ENCODE measurements at regions not wholly inside any gene's neighbourhood (a gene's known extent, or its start where the extent isn't known, plus 50 kb on each side); places are given as distances from the start of the nearest gene placed in this dataset.

DNA sequence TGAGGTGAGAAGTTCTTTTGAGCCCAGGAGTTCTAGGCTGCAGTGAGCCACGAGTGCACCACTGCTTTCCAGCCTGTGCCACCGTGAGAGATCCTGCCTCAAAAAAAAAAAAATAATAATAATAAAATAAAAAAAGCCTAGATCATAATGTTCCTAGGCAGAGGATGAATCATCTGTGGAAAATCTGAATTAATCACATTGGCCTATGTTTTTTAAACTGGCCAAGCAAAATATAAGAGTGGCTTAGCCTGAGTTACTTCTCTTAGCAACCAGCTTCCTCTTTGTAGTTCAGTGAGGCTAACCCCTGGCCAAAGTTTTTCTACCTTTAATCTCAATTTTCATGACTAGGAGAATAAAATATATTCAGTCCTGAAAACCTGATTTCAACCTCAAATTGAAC, 614.6 kb downstream of the PPP4R3C start:
- TF ChIP-seq, protein P1, sequence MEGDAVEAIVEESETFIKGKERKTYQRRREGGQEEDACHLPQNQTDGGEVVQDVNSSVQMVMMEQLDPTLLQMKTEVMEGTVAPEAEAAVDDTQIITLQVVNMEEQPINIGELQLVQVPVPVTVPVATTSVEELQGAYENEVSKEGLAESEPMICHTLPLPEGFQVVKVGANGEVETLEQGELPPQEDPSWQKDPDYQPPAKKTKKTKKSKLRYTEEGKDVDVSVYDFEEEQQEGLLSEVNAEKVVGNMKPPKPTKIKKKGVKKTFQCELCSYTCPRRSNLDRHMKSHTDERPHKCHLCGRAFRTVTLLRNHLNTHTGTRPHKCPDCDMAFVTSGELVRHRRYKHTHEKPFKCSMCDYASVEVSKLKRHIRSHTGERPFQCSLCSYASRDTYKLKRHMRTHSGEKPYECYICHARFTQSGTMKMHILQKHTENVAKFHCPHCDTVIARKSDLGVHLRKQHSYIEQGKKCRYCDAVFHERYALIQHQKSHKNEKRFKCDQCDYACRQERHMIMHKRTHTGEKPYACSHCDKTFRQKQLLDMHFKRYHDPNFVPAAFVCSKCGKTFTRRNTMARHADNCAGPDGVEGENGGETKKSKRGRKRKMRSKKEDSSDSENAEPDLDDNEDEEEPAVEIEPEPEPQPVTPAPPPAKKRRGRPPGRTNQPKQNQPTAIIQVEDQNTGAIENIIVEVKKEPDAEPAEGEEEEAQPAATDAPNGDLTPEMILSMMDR (IDR thresholded peaks at IDR 0.05; ENCODE audit: low read length) = no peak
- TF ChIP-seq EZH2 (IDR thresholded peaks at IDR 0.05; ENCODE audit: borderline replicate concordance, low read length) = no peak

All from OCI-LY1 (cell line).